ENCODE measurements at regions not wholly inside any gene's neighbourhood (a gene's known extent, or its start where the extent isn't known, plus 50 kb on each side); places are given as distances from the start of the nearest gene placed in this dataset.
A peak's percentile ranks its signal among the peaks of the same experiment; 100 is the strongest.

DNA sequence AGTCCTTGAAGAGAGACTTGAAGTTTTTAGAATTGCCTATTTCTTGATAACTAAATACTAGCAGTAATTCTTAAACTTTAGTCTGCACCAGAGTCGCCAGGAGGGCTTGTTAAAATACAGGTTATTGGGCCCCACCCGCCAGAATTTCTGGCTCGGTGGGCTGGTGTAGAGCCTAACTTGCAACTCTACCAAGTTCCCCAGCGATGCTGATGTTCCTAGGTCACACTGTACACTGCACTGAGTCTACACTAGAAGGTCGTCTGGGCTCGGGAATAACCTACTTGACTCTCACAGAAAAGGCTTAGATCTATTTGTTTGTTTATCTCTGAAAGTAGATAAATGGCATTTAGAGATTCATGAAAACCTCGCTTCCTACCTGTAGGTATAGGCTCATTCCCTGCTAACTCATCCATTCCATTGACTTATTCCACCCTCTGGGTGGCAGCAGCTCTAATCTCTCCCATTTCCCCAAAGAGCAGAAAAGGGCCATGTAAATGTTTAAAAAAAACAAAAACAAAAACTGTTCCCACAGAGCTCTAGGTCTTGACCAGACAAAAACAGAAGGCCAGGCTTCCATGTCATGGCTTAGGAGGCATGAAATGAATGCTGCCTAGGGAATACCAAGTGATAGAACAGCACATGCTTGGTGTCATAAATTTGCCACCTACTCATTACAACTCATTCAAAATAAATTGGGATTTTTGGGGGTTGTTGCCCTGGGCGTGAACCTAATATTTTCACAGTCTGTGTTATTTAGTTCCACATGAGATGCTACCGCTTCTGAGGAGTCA, 292.1 kb downstream of the ADGB start:
- no peaks in the 10 kb centered on the region for H3K27me3 ChIP-seq
- TF ChIP-seq, protein P1, sequence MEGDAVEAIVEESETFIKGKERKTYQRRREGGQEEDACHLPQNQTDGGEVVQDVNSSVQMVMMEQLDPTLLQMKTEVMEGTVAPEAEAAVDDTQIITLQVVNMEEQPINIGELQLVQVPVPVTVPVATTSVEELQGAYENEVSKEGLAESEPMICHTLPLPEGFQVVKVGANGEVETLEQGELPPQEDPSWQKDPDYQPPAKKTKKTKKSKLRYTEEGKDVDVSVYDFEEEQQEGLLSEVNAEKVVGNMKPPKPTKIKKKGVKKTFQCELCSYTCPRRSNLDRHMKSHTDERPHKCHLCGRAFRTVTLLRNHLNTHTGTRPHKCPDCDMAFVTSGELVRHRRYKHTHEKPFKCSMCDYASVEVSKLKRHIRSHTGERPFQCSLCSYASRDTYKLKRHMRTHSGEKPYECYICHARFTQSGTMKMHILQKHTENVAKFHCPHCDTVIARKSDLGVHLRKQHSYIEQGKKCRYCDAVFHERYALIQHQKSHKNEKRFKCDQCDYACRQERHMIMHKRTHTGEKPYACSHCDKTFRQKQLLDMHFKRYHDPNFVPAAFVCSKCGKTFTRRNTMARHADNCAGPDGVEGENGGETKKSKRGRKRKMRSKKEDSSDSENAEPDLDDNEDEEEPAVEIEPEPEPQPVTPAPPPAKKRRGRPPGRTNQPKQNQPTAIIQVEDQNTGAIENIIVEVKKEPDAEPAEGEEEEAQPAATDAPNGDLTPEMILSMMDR (IDR thresholded peaks at IDR 0.05; ENCODE audit: low read depth, low read length), result no peak
- H3K36me3 ChIP-seq, result no peaks in the 10 kb centered on the region
- H3K9me3 ChIP-seq (ENCODE audit: low read depth), result no peaks in the 10 kb centered on the region
- no peak for DNase-seq (ENCODE audit: low read depth in 1 of 2, low spot score in 1 of 2)
- no peak overlapping the region for H3K27ac ChIP-seq
- H3K4me1 ChIP-seq (ENCODE audit: low read depth), result no peaks in the 10 kb centered on the region
- H3K4me3 ChIP-seq, result no peak overlapping the region

DNA sequence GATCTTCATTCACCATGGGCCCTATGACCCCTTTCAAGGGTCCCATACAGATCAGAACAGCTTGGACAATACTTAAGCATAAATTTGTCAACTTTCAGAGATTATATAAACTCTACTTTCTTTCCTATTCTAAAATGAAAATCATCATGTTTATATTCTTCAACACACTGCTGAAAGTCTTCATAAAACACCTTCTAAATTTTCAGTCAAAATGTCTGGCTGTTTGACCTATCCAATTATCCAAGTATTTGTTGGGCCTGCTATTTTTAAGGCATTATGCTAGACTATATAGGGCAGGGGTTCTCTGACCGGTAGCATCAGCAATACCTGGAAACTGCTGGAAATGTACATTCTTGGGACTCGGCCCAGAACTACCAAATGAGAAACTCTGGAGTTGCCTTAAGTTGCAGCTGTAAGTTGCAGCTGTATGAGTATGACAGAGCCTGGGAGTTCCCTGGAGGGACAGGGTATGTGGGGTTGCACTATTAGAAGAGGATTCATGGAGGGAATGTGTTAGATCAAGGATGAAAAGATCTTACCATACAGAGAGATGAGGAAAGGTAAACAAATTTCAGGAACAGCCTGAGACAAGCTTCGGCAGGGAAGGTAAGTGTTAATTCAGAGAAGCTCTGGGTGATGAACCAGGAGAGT, 293.0 kb downstream of the ADGB start:
- Histone ChIP-seq H3K36me3 (no peaks in the 10 kb centered on the region), H3K27me3 (no peaks in the 10 kb centered on the region), H3K27ac (no peak overlapping the region), H3K4me3 (no peak overlapping the region), H3K4me1 (ENCODE audit: low read depth) (no peaks in the 10 kb centered on the region), H3K9me3 (ENCODE audit: low read depth) (no peaks in the 10 kb centered on the region)
- TF ChIP-seq, protein P1 (IDR thresholded peaks at IDR 0.05; ENCODE audit: low read depth, low read length), result no peak
- no peak for DNase-seq (ENCODE audit: low read depth in 1 of 2, low spot score in 1 of 2)

DNA sequence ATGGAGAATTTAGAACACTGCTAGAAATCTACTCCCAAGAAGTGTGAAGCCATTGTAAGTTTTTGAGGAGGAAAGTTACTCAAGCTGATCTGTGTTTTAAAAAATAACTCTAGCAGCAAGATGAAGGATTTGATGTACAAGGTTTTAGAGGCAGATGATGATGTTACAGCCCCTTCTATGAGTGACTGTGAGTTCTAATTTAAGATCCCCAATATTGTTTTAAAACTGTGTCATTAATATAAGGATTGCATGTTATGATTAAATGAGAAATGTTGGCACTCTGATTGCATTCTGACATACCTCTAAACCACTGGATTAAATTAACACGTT, 293.5 kb downstream of the ADGB start:
- H3K27ac ChIP-seq, result no peak overlapping the region

DNA sequence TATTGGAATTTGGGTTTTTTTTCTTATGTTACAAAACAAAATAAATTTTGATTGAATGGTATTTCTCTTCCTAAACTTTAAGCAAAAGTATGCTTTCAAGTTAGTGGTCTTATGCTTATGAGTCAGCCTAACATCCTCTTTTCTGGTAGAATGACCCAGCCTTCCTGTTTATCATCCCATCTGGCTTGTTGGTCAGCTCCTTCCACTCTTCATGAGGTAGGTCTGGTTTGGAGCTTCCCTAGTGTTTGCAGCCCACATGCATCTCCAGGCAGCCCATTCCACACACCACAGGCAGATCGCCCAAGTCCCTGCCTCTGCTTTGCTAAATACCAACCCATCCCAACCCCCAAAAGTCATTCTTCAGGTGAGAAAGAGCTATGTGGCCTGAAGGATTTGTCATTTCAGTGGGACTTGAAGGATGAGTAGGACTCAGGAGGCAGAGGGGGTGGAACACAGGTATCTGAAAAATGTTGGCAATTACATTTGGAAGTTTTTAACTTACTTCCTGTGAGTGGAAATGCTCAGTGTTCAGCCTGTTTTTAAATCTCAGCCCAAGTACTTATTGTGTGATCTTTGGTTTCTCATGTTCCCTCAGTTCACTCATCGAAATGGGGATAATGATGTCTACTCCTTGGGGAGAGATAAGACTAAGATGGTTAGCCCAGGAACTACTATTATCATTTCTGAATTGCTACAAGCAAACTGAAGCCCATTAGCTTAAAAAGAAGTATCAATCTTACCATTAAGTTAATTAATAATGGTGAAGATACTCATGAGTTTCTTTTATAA, 294.0 kb downstream of the ADGB start:
- peak in 1 of 2 donors; percentile 67 for DNase-seq (ENCODE audit: low read depth in 1 of 2, low spot score in 1 of 2)
- H3K27ac ChIP-seq, result no peak overlapping the region
- no peaks in the 10 kb centered on the region for H3K27me3 ChIP-seq

More for the DNA sequence above, 293.5 kb downstream of the ADGB start:
- DNase-seq (ENCODE audit: low read depth in 1 of 2, low spot score in 1 of 2), result no peak
- H3K27me3 ChIP-seq, result no peaks in the 10 kb centered on the region
- no peaks in the 10 kb centered on the region for H3K36me3 ChIP-seq
- TF ChIP-seq, protein P1 (IDR thresholded peaks at IDR 0.05; ENCODE audit: low read depth, low read length), result no peak
- no peak overlapping the region for H3K4me3 ChIP-seq
- no peaks in the 10 kb centered on the region for H3K9me3 ChIP-seq (ENCODE audit: low read depth)
- H3K4me1 ChIP-seq (ENCODE audit: low read depth), result no peaks in the 10 kb centered on the region

DNA sequence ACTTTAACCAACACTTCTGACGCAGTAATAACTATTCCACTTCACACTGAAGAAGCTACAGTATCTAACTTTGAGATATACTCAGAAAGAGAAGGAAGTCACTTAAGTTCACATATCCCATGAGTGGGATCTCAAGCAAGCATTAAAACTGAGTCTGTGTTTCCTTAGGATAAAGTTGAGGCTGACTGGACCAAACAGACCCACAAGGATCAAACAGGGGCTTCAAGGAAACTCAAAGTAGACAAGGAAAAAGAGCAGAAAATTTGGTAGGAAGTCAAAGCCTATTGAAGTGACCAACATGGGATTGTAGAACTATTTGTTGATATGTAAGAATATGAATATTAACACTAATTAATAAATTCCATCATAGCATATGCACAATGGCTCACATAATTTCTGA, 294.9 kb downstream of the ADGB start:
- H3K36me3 ChIP-seq, result no peaks in the 10 kb centered on the region

More for the DNA sequence above, 294.0 kb downstream of the ADGB start:
- no peaks in the 10 kb centered on the region for H3K9me3 ChIP-seq (ENCODE audit: low read depth)
- no peaks in the 10 kb centered on the region for H3K4me1 ChIP-seq (ENCODE audit: low read depth)
- no peak overlapping the region for H3K4me3 ChIP-seq
- TF ChIP-seq, protein P1 (IDR thresholded peaks at IDR 0.05; ENCODE audit: low read depth, low read length), result no peak
- H3K36me3 ChIP-seq, result no peaks in the 10 kb centered on the region

More for the DNA sequence above, 294.9 kb downstream of the ADGB start:
- H3K27ac ChIP-seq, result no peak overlapping the region
- H3K4me3 ChIP-seq, result no peak overlapping the region
- no peaks in the 10 kb centered on the region for H3K27me3 ChIP-seq
- TF ChIP-seq, protein P1 (IDR thresholded peaks at IDR 0.05; ENCODE audit: low read depth, low read length), result no peak
- no peak for DNase-seq (ENCODE audit: low read depth in 1 of 2, low spot score in 1 of 2)
- H3K4me1 ChIP-seq (ENCODE audit: low read depth), result no peaks in the 10 kb centered on the region
- H3K9me3 ChIP-seq (ENCODE audit: low read depth), result no peaks in the 10 kb centered on the region

Data from cardiac muscle cell (in vitro differentiated cells and primary cell).